IMR-90 (cell line): ENCODE measurements at regions not wholly inside any gene's neighbourhood (a gene's known extent, or its start where the extent isn't known, plus 50 kb on each side); places are given as distances from the start of the nearest gene placed in this dataset.

ENCODE experiments used
- ATAC-seq: fragments of 200-7000 bp; cut with Tn5 transposase; 2 replicates; pipeline ENCODE4 v1.9.1; 2020; ENCODE audit warnings: low read depth, mild to moderate bottlenecking, moderate library complexity
- BruUV-seq: library from RNA; stranded (reverse); fragments of 400-500 nt; replicated peaks from 2 replicates; lab custom pipeline; 2021; lab: Mats Ljungman, UMichigan
- CTCF ChIA-PET: fragments of 300-600 bp; formaldehyde crosslinking; extraction: SDS; loops from one replicate; lab custom pipeline; 2021; ENCODE audit warnings: antibody characterized with exemption; lab: Yijun Ruan, JAX
- POLR2A ChIA-PET: fragments of 300-600 bp; sonication (Branson Sonifier 250); formaldehyde crosslinking; loops from one replicate; lab custom pipeline; 2022; ENCODE audit warnings: antibody characterized with exemption; ENCODE audit not compliant: unreplicated experiment; lab: Charles Lee
- DNase-seq: peaks from one replicate; pipeline ENCODE4 v3.0.0; 2013
- H2AFZ ChIP-seq: replicated peaks from 2 replicates; pipeline ENCODE3; 2013; ENCODE audit warnings: low read length, mild to moderate bottlenecking; ENCODE audit not compliant: poor library complexity
- H2AK5ac ChIP-seq: 2 replicates; pipeline ENCODE4 v1.6.1; 2013; ENCODE audit warnings: low read depth, low read length, inconsistent platforms
- H2AK9ac ChIP-seq: replicated peaks from 2 replicates; pipeline ENCODE3; 2013; ENCODE audit warnings: mild to moderate bottlenecking, low read depth, low read length, moderate library complexity; ENCODE audit not compliant: poor library complexity
- H2BK120ac ChIP-seq: 2 replicates; pipeline ENCODE4 v1.6.1; 2013; ENCODE audit warnings: low read depth, low read length, inconsistent platforms
- H2BK15ac ChIP-seq: 3 replicates; pipeline ENCODE4 v1.6.1; 2013; ENCODE audit warnings: low read depth, low read length, inconsistent platforms
- H2BK20ac ChIP-seq: 2 replicates; pipeline ENCODE4 v1.6.1; 2013; ENCODE audit warnings: low read depth, mild to moderate bottlenecking, inconsistent platforms, low read length, moderate library complexity
- H2BK5ac ChIP-seq: 2 replicates; pipeline ENCODE4 v1.6.1; 2013; ENCODE audit warnings: mild to moderate bottlenecking, low read depth, low read length, inconsistent platforms; ENCODE audit not compliant: poor library complexity, severe bottlenecking
- H3K14ac ChIP-seq: replicated peaks from 2 replicates; pipeline ENCODE4 v1.6.1; 2013; ENCODE audit warnings: low read depth, low read length, inconsistent platforms
- H3K18ac ChIP-seq: 2 replicates; pipeline ENCODE4 v1.6.1; 2013; ENCODE audit warnings: low read depth, low read length, control low read depth
- H3K23ac ChIP-seq: 2 replicates; pipeline ENCODE4 v1.6.1; 2013; ENCODE audit warnings: low read depth, low read length, inconsistent platforms
- H3K27ac ChIP-seq: 2 replicates; pipeline ENCODE4 v1.5.1; 2013; ENCODE audit warnings: mild to moderate bottlenecking, control low read depth, low read length; ENCODE audit not compliant: insufficient read depth
- H3K27me3 ChIP-seq: 2 replicates; pipeline ENCODE4 v1.6.1; 2013; ENCODE audit warnings: low read length; ENCODE audit not compliant: control insufficient read depth, insufficient read depth
- H3K36me3 ChIP-seq: 2 replicates; pipeline ENCODE4 v1.6.1; 2013; ENCODE audit warnings: low read length, mixed read lengths; ENCODE audit not compliant: control insufficient read depth, insufficient read depth
- H3K4ac ChIP-seq: 2 replicates; pipeline ENCODE4 v1.6.1; 2013; ENCODE audit warnings: low read depth, low read length, inconsistent platforms
- H3K4me1 ChIP-seq: 2 replicates; pipeline ENCODE4 v1.6.1; 2013; ENCODE audit warnings: low read length, mixed read lengths; ENCODE audit not compliant: control insufficient read depth, insufficient read depth
- H3K4me2 ChIP-seq: 2 replicates; pipeline ENCODE4 v1.6.1; 2013; ENCODE audit warnings: low read depth, mild to moderate bottlenecking, control low read depth, low read length, moderate library complexity
- H3K4me3 ChIP-seq: 2 replicates; pipeline ENCODE4 v1.5.1; 2013; ENCODE audit warnings: low read depth, mild to moderate bottlenecking, control low read depth, low read length, moderate library complexity; ENCODE audit not compliant: insufficient read depth
- H3K56ac ChIP-seq: 2 replicates; pipeline ENCODE4 v1.6.1; 2013; ENCODE audit warnings: low read length, inconsistent platforms; ENCODE audit not compliant: insufficient read depth; ENCODE audit errors: extremely low read depth
- H3K79me1 ChIP-seq, 2 experiments: 2 replicates each; pipeline ENCODE4 v1.6.1; 2013; ENCODE audit warnings: low read length in 2 of 2, inconsistent platforms in 1 of 2, low read depth in 1 of 2
- H3K9ac ChIP-seq: 2 replicates; pipeline ENCODE4 v1.6.1; 2013; ENCODE audit warnings: low read depth, low read length, control low read depth
- H3K9me1 ChIP-seq: 2 replicates; pipeline ENCODE4 v1.6.1; 2013; ENCODE audit warnings: low read length, inconsistent platforms; ENCODE audit not compliant: insufficient read depth
- H3K9me3 ChIP-seq: 2 replicates; pipeline ENCODE4 v1.6.1; 2013; ENCODE audit warnings: low read length; ENCODE audit not compliant: control insufficient read depth, insufficient read depth
- H4K20me1 ChIP-seq: 2 replicates; pipeline ENCODE4 v1.6.1; 2013; ENCODE audit warnings: low read length, inconsistent platforms; ENCODE audit not compliant: insufficient read depth
- H4K5ac ChIP-seq: 2 replicates; pipeline ENCODE4 v1.6.1; 2013; ENCODE audit warnings: mild to moderate bottlenecking, low read depth, low read length, control low read depth
- H4K8ac ChIP-seq, 2 experiments: 2 replicates each; pipeline ENCODE4 v1.6.1; 2013; ENCODE audit warnings: low read depth in 2 of 2, low read length in 2 of 2, control low read depth in 1 of 2, inconsistent platforms in 1 of 2
- H4K91ac ChIP-seq: 2 replicates; pipeline ENCODE4 v1.6.1; 2013; ENCODE audit warnings: low read depth, low read length, inconsistent platforms; ENCODE audit not compliant: insufficient read depth
- CEBPB ChIP-seq: IDR thresholded peaks from 2 replicates; pipeline ENCODE4 v1.6.1; 2012; ENCODE audit warnings: low read depth, low read length, improper control_type of control experiment
- CHD1 ChIP-seq: IDR thresholded peaks from 2 replicates; pipeline ENCODE4 v1.6.1; 2012; ENCODE audit warnings: low read depth, low read length, improper control_type of control experiment
- MAFK ChIP-seq: IDR thresholded peaks from 2 replicates; pipeline ENCODE4 v1.6.1; 2012; ENCODE audit warnings: low read depth, low read length, improper control_type of control experiment
- MXI1 ChIP-seq: IDR thresholded peaks from 2 replicates; pipeline ENCODE4 v1.6.1; 2012; ENCODE audit warnings: low read depth, mild to moderate bottlenecking, low read length, moderate library complexity, borderline replicate concordance
- WGBS, 2 experiments: methylation state at CpG; one replicate each; pipeline versions ENCODE4 v1.1.5 to v1.1.7; 2013; ENCODE audit warnings: missing lambda C conversion rate in 2 of 2; ENCODE audit not compliant: insufficient read length in 1 of 2; ENCODE audit errors: extremely low coverage in 2 of 2; 5-methylcytosine and 5-hydroxymethylcytosine counted together
- dilution Hi-C: fragments of 300-500 bp; cut with HindIII; formaldehyde crosslinking; loops from one replicate; pipeline ENCODE4 v1.14.3; 2018; ENCODE audit warnings: low sequenced_read_pairs; ENCODE audit not compliant: unreplicated experiment
- in situ Hi-C: fragments of 300-500 bp; cut with MboI; formaldehyde crosslinking; loops from 3 replicates; pipeline ENCODE4 v1.14.3; 2019; ENCODE audit warnings: low sequenced_read_pairs, inconsistent platforms, mixed read lengths
- intact Hi-C: fragments of 100-400 bp; cut with micrococcal nuclease; formaldehyde crosslinking; loops from 2 replicates; pipeline ENCODE4 v1.10.0; 2022
- TF ChIP-seq, protein P1 (sequence below): fragments of 150-350 bp; IDR thresholded peaks from 2 replicates; pipeline ENCODE4 v1.6.1; 2017; ENCODE audit warnings: mild to moderate bottlenecking, antibody characterized with exemption, low read length, low read depth

DNA sequence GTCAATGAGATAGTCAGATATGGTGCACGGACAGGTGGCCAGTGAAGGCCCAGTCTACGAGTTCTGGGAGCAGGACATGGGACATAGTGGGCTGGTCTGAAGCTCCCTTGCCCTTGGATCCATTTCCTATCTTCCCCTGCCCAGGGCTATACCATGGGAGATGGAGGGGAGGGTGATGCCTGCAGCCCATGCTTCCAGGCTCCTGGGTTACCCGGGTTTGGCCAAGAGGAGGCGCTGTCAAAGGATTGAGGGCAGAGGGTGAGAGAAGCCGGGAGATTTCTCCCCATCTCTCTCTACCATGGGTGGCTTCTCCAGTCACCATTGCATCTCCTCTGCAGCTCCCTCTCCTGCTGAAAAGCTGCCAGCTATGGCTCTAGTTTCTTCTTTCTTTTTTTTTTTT is 52.8 kb upstream of the LHX5 start:
- intact Hi-C loops (no loop called here), dilution Hi-C loops (no loop called here), in situ Hi-C loops (no loop called here)
- Histone ChIP-seq H4K20me1 (no peaks in the 10 kb centered on the region), H4K5ac (no peak overlapping the region), H3K4me3 (no peak overlapping the region), H3K56ac (no peak overlapping the region), H3K79me1 (no peaks in the 10 kb centered on the region), H2AK9ac (no peak overlapping the region), H3K9ac (no peak overlapping the region), H3K14ac (no peak overlapping the region), H3K4me1 (no peaks in the 10 kb centered on the region), H2BK120ac (no peak overlapping the region), H3K4ac (no peak overlapping the region), H2BK20ac (no peak overlapping the region), H3K27me3 (peaks cover 8% of the 10 kb centered on the region), H3K4me2 (no peak overlapping the region), H2AFZ (no peak overlapping the region), H3K23ac (no peak overlapping the region), H4K91ac (no peak overlapping the region), H2AK5ac (no peak overlapping the region), H3K36me3 (no peaks in the 10 kb centered on the region), H4K8ac (no peak overlapping the region), H3K9me3 (no peaks in the 10 kb centered on the region), H2BK15ac (no peak overlapping the region), H3K9me1 (no peaks in the 10 kb centered on the region), H3K27ac (no peak overlapping the region), H2BK5ac (no peak overlapping the region), H3K18ac (no peak overlapping the region)
- CTCF ChIA-PET = no interaction called here
- TF ChIP-seq CEBPB (no peak), CHD1 (no peak), MAFK (no peak), MXI1 (no peak)
- TF ChIP-seq, protein P1, sequence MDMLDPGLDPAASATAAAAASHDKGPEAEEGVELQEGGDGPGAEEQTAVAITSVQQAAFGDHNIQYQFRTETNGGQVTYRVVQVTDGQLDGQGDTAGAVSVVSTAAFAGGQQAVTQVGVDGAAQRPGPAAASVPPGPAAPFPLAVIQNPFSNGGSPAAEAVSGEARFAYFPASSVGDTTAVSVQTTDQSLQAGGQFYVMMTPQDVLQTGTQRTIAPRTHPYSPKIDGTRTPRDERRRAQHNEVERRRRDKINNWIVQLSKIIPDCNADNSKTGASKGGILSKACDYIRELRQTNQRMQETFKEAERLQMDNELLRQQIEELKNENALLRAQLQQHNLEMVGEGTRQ = no peak
- no peak for ATAC-seq
- BruUV-seq = no TSS peak
- POLR2A ChIA-PET = no interaction called here
- WGBS, 2 experiments = no CpG with 5 or more reads among the region's 5 CpGs
- DNase-seq = no peak
